ENCODE measurements at regions not wholly inside any gene's neighbourhood (a gene's known extent, or its start where the extent isn't known, plus 50 kb on each side); places are given as distances from the start of the nearest gene placed in this dataset.

DNA sequence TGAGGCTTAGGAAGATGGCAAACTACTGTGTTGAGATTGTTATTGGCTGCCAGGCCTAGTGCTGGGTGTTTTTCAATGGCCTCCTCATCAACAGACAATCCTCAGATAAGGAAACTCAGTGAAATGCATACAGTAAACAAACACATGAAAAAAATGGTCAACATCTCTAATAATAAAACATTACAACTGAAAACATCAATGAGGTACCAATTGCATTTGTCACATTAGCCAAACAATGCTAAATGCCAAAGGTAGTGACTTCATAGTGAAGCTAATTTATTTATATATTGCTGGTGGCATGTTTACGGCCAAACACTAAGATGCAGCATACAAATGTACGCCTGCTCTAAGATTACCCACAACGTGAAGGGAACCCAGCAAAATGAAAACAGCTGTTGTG lies 224.0 kb upstream of the UBL3 start:
- no peak overlapping the region for H3K4me3 ChIP-seq (ENCODE audit: low read depth in 2 of 2, low read length in 2 of 2)
- in situ Hi-C loops (cut with HindIII; ENCODE audit: low pct_unique_long_range_greater_than_20kb, low sequenced_read_pairs) (no loop called here), intact Hi-C loops (cut with micrococcal nuclease; ENCODE audit: unreplicated experiment) (no loop called here)
- TF ChIP-seq TCF7L2 (IDR thresholded peaks at IDR 0.05; ENCODE audit: low read depth, low read length) = no peak
- TF ChIP-seq REST (IDR thresholded peaks at IDR 0.05; ENCODE audit: insufficient read depth in 1 of 2, low read depth in 2 of 2, low read length in 1 of 2) = no peak
- no peak for TF ChIP-seq POLR2AphosphoS5 (IDR thresholded peaks at IDR 0.05; ENCODE audit: low read depth, low read length)
- no peak for TF ChIP-seq SIN3A (IDR thresholded peaks at IDR 0.05; ENCODE audit: borderline replicate concordance, insufficient read depth, low read depth, low read length)
- no peak for TF ChIP-seq CTCF (IDR thresholded peaks at IDR 0.05)
- POLR2A ChIA-PET = no interaction called here
- no peaks in the 10 kb centered on the region for H3K9me3 ChIP-seq (ENCODE audit: control insufficient read depth, insufficient read depth, low read depth, low read length)
- H3K27ac ChIP-seq (ENCODE audit: low read length) = no peak overlapping the region
- ATAC-seq (no peak), DNase-seq (ENCODE audit: low read depth, low spot score) (no peak)
- no peaks in the 10 kb centered on the region for H3K27me3 ChIP-seq (ENCODE audit: control insufficient read depth, insufficient read depth, low read length)
- H3K36me3 ChIP-seq (ENCODE audit: control insufficient read depth, insufficient read depth, low read length) = no peaks in the 10 kb centered on the region
- no TSS peak for BruUV-seq (replicated peaks)
- CTCF ChIA-PET = no interaction called here
- H3K4me1 ChIP-seq (ENCODE audit: control insufficient read depth, insufficient read depth, low read length) = no peaks in the 10 kb centered on the region

DNA sequence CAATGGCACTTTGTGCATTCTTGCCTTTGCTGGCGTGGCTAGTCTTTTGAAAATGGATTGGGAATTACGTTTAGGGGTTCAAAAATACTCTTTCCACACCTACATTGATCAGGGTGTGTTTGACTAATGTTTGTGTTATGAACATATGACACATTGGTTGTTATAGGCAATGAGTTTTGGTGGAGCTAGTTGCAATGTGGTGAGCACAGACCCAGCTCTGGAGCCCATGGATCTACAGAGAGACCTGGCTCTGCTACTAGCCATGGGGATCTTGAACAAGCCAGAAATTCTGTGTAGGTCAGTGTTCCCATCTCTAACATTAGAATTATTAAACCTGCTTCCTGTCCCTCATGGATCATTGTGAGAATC lies 222.4 kb upstream of the UBL3 start:
- no peak overlapping the region for H3K4me3 ChIP-seq (ENCODE audit: low read depth in 2 of 2, low read length in 2 of 2)
- ChIA-PET POLR2A (no interaction called here), CTCF (no interaction called here)
- in situ Hi-C loops (cut with HindIII; ENCODE audit: low pct_unique_long_range_greater_than_20kb, low sequenced_read_pairs) = no loop called here
- H3K27ac ChIP-seq (ENCODE audit: low read length) = no peak overlapping the region
- BruUV-seq (replicated peaks) = no TSS peak
- intact Hi-C loops (cut with micrococcal nuclease; ENCODE audit: unreplicated experiment) = no loop called here
- H3K9me3 ChIP-seq (ENCODE audit: control insufficient read depth, insufficient read depth, low read depth, low read length) = no peaks in the 10 kb centered on the region
- DNase-seq (ENCODE audit: low read depth, low spot score) = no peak
- no peaks in the 10 kb centered on the region for H3K27me3 ChIP-seq (ENCODE audit: control insufficient read depth, insufficient read depth, low read length)
- ATAC-seq = no peak
- no peaks in the 10 kb centered on the region for H3K4me1 ChIP-seq (ENCODE audit: control insufficient read depth, insufficient read depth, low read length)
- TF ChIP-seq SIN3A (IDR thresholded peaks at IDR 0.05; ENCODE audit: borderline replicate concordance, insufficient read depth, low read depth, low read length) (no peak), TCF7L2 (IDR thresholded peaks at IDR 0.05; ENCODE audit: low read depth, low read length) (no peak), POLR2AphosphoS5 (IDR thresholded peaks at IDR 0.05; ENCODE audit: low read depth, low read length) (no peak), CTCF (IDR thresholded peaks at IDR 0.05) (no peak), REST (IDR thresholded peaks at IDR 0.05; ENCODE audit: insufficient read depth in 1 of 2, low read depth in 2 of 2, low read length in 1 of 2) (no peak)
- no peaks in the 10 kb centered on the region for H3K36me3 ChIP-seq (ENCODE audit: control insufficient read depth, insufficient read depth, low read length)
